DMS53 treated with DMSO at 0.1 percent for 48 hours (cell line): ENCODE measurements at regions not wholly inside any gene's neighbourhood (a gene's known extent, or its start where the extent isn't known, plus 50 kb on each side); places are given as distances from the start of the nearest gene placed in this dataset.
"Not testable (repeated sequence)": the region's sequence is repeated elsewhere in the genome, so short reads cannot be mapped to it uniquely, and the experiment has no call there.

ENCODE experiments used
- DNase-seq: peaks from one replicate; lab custom pipeline; 2025; ENCODE audit not compliant: unreplicated experiment; lab: John Stamatoyannopoulos, UW

DNA sequence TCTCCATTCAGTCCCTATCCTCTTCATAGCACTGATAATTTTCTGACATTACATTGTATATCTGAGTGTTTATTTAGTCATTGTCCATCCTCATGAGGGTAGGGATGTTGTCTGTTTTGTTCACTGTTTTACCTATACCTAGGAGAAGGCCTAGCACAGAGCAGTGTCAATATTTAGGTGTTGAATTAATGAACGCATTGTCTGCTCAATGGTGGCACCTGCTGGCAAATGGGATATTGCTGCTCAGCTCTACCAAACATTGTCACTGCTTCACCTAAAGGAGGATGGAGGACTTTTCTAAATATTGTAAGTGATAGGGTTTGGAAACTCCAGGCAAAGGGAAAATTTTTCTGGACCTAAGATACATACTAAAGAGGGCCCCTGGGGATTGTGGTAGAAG, 243.9 kb downstream of the RRAGC start:
- no peak for DNase-seq

DNA sequence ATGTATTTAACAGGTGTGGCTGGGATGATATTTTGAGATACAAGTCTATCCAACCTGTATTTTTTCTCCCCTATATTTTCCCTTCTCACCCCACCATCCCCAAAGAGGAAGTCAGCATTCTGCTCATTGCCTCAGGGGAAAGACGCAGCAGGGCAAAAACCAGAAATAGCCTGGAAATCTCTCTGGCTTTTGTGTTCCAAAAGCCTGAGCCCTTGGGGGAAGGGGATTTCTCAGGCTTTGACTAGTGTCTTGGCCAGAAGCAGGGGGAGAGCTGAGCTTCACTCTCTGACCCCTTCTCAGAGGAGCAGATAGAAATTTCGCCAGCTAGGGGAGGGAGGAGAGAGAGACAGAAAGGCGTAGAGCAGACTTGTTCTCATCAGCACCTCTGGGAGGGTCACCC, 244.7 kb downstream of the RRAGC start:
- no peak for DNase-seq

DNA sequence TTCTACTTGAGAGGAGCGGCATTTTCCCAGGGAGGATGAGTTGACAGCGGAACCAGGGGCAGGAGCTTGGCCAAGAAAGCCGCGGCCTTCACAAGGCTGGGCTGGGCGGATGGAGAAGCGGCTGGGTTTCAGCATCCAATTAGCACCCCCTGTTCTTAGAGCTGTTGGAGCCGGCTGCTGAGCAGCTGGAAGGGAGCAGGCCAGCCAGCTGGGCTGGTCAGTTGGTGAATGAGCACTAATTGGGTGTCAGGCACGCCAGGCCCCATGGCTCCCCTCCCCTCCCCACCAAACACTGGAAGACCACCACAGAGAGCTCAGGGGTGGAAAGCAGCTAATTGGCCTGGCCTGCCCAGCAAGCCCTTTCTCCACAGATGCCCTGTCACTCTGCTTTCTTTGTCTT, 245.6 kb downstream of the RRAGC start:
- DNase-seq, result no peak

DNA sequence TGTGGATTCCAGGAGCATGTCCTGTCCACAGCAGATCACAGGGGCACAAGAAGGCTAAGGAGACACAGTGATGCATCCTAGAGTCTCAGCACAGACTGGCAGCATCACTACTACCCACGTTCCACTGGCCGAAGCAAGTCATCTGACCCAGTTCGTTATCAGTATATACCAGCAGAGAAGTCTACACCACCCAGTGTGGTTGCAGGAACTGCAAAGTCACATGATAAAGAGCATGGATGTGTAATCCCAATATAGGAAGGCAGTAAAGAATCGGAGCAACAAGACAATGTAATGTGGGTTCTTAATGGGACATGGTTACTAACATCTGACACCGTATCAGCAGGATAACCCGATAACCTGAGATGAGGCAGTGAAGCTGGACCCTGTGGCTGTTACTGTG, 246.6 kb downstream of the RRAGC start:
- DNase-seq, result no peak

DNA sequence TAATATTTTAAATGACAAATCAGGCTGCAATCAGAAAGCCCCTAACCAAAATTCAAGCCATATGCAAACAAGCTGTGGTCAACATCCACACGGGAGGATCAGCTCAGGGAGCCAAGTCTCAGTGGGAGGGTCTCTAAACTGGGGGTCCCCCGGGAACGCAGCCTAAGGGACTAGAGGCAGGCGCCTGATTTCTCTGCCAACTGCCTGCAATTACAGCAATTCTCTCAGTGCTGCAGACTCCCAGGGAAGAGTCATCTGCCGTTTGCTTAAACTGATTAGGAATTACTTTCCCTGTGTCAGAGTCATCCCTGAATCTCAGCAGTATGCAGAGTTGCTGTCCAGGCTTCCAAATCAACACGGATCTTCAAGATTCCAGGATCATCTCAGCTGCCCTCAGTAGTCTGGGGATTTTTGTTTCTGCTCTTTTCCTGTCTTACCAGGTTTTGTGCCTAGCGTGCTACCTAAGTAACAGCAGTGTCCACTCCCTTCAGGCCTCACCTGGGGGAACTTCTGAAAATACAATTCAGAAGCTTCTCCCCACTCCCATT, 247.8 kb downstream of the RRAGC start:
- DNase-seq, result no peak

DNA sequence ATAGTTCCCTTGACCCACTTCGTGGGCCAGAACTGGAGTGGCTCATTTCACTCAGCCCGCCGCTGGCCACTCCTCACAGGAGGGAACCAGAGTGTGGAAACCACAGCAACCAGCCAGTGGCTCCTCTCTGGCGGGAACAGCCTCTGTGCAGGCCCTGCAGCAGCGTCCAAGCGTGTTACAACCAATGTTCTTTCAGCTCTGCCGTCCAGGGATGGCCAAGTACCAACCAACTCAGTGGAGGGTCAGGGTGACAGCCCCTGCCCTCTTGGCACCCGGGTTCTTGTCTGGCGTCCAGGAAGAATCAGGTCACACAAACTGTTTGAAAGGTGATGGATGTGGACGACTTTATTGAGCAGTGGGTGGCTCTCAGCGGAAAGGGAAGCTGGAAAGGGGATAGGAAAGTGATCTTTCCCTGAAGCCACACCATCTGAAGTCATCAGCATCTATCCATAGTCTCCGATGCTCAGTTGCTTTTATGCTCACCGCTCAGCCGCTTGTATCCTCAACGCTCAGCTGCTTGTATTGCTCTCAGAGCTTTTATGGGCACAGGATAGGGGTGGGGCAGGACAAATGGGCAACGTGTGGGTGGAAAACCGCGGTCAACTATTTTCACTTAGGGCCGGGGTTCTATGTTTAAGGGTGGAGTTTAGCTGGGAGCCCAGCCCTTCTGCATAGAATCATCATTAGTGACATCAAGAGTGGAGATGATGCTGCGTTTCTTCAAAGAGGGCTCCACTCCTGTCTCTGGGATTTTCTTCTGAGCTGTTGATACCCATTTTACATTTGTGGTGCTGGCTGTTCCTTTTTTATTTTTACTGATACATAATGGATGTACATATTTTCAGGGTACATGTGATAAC, 250.2 kb downstream of the RRAGC start:
- no peak for DNase-seq

DNA sequence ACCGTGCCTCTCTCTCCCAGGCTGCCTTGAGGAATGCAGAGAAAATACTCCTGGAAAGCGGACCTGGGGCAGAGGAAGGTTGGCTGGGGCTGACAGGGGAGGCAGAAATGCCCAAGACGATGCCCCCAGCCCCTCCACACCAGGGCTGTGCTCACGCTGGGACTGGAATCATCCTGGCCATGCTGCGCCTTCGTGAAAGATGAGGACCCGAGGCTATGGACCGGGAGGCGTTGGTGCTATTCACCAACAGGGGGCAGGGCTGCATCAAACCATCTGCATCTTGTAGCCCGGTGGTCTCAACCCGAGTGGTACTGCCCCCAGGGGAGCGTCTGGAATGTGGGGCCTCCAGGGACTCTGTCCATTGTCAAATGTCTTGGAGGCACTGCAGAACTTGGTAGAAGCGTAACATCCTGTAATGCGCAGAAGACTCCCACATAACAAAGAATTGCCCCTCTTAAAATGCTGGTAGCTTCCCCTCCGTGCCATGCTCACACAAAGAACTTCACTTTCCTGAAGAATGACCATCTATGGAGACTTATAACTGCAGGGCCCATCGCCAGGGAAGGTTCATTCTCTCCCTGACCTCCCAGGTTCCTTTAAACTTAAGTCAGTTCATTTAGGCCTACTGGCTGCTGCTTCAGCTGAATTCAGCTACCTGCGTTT, 251.2 kb downstream of the RRAGC start:
- no peak for DNase-seq

DNA sequence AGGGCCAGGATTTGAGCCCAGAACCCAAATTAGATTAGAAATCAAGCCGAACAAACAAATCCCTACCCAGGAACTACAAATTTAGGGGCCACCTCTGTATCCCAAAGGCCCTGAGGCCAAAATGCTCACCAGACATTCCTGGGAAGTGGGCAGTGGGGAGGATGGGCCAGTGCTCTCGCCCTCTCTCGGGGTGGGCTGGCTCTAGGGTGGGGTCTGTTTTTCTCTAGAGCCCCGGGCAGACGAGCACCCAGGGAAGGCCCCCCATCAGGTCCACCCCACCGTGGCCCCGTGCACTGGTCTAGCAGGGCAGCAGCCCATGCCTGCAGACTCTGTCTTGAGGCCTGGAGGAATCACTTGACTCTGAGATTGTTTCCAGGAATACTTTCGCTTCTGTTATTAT, 252.0 kb downstream of the RRAGC start:
- no peak for DNase-seq

DNA sequence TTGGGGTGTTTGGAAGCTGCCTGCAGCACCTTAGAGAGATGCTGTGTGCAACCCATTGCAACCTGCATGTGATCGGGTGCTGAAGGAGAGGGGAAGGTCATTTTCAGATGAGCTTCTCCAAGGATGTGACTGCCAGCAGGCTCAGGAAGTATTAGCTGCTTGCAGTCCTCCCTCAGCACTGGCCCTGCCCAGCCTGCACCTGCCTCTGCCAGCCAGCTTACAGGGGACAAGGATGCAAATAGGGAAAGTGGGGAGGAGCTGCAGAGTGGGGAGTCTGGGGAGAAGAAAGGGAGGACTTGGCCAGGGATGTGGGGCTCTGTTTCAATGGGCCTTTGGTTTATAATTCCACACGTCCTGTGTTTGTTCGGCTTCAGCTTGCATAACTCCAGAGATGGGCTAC, 254.5 kb downstream of the RRAGC start:
- no peak for DNase-seq

DNA sequence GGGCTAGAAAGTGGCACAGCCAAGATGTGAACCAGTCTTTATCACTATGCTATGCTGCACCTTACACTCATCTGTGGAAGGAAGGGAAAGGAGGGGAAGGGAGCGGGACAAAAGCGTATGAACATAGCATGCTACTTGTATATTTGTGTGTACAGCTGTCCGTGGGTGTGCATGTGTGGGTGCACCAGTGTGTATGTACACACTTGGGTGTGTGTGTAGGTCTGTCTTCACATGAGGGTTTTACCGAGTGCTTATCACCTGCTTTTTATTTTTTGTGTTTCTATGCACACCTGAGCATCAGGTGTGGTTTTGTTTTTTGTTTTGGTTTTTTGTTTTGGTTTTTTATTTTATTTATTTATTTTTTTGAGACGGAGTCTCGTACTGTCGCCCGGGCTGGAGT, 255.7 kb downstream of the RRAGC start:
- no peak for DNase-seq

DNA sequence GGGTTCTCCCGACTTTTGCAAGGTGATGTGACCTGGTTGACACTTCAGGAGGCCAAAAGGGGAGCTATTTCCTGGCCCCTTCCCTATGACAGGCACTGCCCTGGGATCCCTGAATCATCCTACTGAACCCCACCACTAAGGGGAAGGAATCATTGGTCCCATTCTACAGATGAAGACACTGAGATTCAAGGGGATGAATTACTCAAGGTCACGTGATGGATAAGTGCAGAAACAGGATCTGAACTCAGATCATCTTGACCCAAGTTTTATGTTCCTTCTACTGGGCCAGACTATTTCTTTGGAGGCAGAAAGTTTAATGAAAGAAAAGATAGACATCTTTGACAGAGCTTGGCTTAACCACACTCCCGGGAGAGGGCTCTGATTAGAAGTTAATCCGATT, 258.7 kb downstream of the RRAGC start:
- no peak for DNase-seq

DNA sequence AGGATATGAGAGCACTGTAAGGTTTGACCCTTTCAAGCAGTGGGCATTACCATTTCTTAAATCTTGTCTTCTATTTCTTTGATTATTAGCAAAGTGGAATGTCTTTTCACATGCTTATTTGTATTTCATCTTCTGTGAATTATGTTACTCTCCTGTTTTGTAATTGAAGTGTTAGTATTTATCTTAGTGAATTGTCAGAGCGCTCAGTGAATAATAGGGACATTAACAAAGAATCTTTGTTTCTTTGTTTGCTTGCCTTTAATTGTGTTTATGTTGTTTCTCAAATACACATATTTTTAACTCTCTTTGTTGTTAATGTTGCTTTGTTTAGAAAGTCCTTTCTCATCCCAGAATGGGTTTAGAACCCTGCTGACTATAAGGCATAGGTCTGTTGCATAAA, 259.3 kb downstream of the RRAGC start:
- DNase-seq, result no peak

DNA sequence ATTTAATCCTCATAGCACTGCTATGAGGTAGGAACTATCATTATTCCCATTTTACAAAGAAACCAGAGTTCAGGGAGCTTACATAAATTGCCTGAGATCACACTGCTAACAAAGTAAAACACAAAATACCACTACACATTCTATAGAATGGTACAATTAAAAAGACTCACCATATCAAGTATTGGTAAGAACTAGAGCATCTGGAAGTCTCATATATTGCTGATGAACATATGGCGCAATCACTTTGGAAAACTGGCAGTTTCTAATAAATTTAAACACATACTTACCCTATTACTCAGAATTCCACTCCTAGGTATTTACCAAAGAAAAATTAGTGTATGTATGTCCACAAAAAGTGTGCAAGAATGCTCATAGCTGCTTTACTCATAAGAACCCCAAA, 261.5 kb downstream of the RRAGC start:
- no peak for DNase-seq

DNA sequence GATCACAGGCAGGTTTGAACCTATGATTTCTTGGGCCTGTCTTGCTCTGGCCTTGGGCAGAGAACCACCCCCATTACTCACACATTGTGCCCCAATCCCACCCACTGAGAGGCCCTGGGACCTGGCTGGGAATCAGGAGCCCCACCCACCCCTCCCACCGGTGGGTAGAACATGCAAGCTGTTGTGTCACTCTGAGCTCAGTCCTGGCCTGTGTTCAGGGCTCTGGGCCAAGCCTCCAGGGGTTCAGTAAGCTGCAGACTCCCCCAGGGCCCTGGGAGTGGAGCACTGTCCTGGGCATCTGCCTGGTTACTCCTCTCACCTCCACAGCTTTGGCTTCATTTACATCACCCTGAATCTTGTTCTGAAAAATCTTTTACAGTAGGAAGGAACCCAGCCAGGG, 270.5 kb downstream of the RRAGC start:
- no peak for DNase-seq

DNA sequence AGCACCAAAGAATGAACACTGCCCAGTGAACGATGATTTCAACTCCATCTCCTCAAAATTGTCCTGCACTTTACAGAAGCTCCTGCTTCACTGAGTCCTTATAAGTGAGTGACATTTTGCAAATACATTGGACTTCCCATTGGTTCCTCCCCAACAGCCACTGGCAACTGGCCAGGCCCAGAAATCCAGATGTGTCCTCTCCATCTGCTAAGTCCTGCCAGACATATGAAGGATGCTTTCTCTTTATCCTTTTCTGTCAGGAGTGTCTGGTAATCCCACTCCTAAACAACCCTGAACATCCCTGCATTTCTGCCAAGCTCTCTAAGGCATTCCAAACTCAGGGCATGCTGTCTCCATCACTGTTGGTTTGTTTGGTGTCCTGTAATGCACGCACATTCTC, 271.8 kb downstream of the RRAGC start:
- no peak for DNase-seq

DNA sequence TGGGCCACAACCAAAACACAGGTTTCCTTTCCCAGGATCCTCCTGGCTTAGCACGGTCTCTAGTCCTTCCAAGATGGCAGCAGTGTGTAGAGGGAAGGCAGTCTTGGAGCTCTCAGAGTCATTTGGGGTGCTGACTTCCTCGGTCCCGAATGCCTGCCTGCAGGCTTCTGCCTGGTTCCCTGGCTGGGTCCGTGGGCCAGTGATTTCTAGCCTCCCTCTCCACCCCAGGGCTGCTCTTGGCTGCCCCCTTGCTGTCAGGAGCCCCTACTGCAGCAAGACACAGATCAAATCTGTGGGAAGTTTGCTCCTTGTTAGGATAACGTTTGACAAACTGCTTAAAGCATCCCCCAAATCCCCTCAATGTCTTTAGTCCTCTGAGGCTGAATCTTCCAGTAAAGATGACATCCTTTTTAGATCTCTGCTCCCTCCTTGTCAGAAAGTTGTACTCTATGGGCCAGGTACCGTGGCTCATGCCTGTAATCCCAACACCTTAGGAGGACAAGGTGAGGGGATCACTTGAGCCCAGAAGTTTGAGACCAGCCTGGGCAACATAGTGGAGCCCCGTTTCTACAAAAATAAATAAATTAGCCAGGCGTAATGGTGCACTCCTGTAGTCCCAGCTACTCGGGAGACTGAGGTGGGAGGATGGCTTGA, 272.5 kb downstream of the RRAGC start:
- no peak for DNase-seq

DNA sequence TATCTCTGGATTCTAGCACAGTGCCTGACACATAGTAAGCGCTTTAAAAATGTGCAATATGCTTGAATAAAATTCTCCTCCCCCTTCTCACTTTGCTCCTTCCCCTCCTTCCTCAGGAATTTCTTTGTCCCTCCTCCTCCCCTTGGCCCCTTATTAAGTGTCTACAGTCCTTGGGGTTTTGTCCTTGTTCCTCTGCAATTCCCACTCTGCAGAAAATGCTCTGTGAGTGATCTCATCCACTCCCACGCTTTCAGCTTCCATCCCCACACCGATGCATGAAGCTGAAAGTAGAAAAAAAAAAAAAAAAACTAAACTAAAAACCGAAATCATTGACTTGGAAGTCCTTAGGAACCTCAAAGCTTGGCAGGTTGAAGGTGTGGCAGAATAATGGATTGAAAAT, 273.6 kb downstream of the RRAGC start:
- DNase-seq, result no peak

DNA sequence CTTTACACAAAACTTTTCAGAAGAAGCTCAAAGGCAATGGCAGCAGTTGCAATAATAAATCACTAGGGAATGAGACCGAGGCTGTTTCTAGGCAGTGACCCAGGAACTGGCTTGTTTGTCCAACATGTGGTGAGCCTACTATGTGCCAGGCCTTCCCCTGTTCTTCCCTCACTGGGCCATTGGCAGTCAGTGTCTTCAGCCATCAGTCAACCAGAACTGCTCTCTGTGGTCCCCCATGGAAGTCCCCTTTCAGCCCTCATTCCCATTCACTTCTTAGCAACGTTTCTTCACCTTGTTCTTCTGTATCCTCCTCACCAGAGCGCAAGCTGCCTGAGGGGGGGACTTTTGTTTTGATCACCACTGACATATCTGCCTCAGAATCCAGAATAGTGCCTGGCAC, 274.1 kb downstream of the RRAGC start:
- no peak for DNase-seq

DNA sequence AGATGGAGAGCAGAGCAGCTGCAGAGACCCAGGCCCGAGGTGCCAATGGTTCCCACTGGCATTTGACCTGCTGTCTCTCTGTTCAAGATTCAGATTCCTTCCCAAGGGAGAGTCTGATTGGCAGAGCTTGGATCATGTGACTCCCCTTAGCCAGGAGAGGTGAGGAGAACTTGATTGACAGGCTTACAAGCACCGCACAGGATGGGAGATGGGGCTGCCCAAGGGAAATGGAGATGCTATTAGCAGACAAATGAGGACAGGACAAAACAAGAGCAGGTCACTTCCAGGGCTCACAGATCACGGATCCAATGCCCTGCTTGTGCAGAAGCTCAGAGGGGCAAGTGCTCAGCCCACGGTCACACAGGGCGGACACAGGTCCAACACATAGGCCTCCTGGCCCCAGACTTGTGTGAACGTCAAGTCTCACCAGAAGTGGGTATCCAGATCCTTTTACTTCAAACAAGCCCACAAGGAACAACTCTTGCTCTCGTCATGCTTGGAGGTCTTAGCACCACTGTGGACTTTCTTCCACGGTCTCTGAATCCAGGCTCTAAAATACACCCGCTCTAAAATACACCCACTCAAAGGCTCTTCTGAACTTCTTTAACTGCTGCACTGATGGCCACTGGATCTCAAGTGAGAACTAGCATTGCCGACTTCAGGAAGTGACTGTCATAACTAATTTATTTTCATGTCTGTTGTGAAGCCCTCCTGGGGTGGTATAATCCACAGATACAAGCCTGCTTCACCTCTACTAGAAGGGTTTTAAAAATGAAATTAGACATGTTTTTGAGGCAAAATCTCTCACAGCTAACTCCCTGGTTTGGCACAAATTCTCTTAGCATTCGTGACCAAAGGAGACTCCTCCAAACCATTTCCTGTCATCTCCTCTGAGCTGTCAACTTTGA, 274.9 kb downstream of the RRAGC start:
- DNase-seq, result no peak

DNA sequence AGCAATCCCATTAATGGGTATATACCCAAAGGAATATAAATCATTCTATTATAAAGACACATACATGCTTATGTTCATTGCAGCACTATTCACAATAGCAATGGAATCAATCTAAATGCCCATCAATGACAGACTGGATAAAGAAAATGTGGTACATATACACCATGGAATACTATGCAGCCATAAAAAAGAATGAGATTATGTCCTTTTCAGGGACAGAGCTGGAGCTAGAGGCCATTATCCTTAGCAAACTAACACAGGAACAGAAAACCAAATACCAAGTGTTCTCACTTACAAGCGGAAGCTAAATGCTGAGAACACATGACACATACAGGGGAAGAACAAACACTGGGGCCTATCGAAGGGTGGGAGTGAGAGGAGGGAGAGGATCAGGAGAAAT, 276.3 kb downstream of the RRAGC start:
- not testable (repeated sequence) for DNase-seq

DNA sequence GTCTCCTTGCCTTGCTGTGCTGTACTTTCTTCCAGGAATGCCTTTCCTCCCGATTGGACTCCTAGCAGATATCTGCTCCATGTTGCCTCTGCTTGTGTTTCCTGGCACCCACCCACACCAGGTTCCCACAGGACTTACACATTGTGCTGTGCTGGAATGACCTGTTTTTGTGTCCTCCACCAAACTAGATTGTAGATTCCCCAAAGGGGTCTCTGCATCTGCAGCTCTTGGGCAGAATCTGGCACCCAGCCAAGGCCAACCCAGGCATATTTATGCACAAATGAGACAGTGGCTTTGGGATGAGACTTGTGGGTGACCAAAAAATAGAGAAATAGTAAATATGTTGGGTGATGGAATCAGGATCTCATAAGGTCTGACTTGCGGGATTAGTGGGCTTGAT, 278.2 kb downstream of the RRAGC start:
- no peak for DNase-seq
